ENCODE measurements at regions not wholly inside any gene's neighbourhood (a gene's known extent, or its start where the extent isn't known, plus 50 kb on each side); places are given as distances from the start of the nearest gene placed in this dataset.
"Not testable (repeated sequence)": the region's sequence is repeated elsewhere in the genome, so short reads cannot be mapped to it uniquely, and the experiment has no call there.

DNA sequence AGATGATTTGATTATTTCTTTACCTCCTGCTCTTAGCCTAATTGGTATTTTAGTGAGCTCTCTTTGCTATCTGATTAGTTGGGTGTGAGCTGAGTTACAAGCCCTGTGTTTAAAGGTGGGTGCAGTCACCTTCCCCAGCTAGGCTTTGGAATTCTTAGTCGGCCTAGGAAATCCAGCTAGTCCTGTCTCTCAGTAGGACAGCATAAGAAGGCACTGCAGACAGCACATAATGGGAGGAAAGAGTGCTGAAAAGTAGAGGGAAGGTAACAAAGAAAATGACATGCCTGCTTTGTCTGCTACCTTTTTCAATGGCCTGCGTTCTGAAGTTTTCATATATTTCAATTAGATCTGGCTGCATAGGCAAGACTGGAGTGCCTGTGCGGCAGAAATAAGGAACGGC, 1794.0 kb upstream of the CELF4 start:
- intact Hi-C loops (cut with micrococcal nuclease): no loop called here

DNA sequence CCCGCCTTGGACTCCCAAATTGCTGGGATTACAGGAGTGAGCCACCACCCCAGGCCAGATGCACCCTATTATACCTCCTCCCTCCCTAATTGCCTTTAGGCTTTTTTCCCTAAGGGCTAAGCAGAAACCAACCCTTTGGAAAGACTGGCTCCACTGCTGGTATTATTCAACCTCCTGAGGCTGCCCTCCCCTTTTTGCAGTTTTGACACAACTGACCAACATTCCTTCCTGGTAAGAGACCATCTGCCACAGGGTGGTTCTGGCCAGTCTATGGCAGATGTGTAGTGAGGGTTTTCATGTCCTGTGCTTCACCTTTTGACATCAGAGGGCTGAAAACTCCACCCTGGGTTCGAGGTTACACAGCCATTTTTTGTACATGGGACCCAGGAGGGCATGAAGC, 1785.3 kb upstream of the CELF4 start:
- intact Hi-C loops (cut with micrococcal nuclease): no loop called here

DNA sequence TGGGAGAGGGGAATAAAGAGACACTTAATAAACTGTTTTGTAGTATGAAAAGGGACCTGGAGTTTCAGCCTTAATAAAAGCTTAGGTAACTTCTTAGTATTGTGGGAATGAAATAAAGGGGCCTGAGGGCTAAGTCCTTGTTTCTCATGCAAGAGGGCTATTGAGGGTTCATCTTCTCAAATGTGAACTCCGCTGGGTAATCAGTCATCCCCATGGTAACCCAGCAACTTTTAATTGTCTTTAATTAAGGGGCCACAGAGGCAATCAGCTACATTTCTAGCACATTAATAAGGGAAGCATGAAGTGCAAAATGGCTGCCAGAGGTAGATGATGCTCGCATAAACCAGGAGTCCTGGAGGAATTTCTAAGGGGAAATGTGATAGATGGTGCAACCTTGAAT, 1784.2 kb upstream of the CELF4 start:
- intact Hi-C loops (cut with micrococcal nuclease): no loop called here

DNA sequence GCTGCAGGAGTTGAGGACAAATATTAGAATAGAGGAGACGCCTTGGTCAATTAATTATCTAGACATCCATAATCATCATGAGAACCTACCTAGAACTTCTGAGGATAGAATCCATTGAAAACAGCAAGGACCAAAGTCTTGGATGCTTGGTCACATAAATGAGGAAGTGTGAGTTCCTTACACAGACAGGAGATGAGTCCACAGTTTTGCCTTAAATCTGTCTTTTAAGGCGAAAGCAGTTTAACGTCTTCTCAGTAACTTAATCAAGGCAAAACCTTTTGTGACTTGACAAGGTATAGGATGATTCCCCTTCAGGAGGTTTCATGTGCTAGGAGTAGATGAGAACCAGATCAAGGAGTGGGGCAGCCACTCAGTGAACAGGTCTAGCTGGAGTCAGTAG, 1783.2 kb upstream of the CELF4 start:
- intact Hi-C loops (cut with micrococcal nuclease): no loop called here

DNA sequence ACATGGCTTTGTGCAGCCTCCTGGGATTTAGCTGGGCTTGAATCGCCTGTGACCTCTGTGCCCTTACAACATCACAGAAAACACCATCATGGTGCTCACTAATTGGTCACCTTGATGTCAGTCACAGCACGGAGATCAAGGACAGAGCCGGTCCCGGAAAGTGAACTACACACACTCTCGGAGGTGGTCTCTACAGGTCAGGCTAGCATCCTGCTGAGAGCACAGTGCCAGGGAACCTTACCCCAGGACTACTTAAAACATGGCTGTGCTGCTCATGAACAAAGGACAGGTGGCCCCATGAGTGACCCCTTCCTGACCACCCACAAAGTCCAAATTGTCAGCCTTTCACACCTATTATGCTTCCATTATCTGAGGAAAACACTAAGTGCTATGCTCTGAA, 1782.1 kb upstream of the CELF4 start:
- intact Hi-C loops (cut with micrococcal nuclease): no loop called here

DNA sequence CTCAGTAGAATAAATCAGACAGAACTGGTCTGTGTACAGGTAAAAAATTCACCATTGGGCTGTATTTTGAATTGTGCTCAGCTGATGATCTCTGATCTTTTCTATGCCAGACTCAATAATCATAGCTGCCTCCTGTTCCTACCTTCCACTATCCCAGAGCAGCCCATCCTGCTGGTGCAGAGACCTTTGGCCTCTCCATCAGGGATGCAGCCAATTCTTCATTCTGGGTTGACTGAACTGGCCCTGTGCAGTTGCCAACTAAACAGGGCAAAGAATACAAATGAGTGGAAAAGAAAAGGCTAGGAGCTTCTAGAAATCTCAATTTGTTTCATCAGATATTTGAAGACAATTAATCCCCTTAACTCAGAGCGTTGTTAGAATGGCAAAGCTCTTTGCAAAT, 1781.3 kb upstream of the CELF4 start:
- intact Hi-C loops (cut with micrococcal nuclease): no loop called here

DNA sequence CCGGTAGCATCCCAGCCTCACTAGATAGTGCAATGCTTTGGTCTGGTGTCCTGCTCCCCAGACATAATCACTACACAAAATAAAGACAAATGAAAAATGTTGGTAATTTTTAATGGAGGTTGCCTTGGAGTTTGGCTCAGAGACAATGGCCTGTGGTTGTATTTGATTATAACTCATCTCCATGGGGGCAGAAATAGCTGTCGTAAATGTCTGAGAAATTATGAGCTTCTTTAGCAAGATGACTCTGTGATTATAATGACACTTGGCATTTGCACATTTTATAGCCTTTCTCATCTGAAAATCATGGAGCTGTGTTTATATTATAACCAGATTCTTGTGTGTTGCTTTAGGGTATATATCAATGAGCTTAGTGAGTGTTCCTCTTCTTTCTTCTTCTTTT, 1779.7 kb upstream of the CELF4 start:
- intact Hi-C loops (cut with micrococcal nuclease): no loop called here

DNA sequence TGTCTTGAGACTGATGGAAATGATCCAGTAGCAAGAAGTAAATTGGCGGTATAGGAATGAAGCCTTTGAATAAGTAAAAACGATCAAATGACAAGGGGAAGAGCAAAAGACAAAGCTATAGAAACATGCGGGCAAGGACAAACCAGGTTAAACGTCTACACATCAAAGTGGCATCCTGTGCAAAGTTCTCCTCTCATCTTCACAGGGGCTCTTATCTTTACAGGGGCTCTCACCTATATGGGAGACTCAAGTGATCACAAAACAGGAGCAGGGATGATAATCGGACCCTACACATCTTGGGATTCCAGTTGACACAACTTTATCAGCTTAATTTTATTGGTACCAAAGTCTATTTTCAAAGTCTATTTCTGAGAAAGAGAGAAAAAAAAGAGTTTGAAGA, 1778.9 kb upstream of the CELF4 start:
- intact Hi-C loops (cut with micrococcal nuclease): no loop called here

DNA sequence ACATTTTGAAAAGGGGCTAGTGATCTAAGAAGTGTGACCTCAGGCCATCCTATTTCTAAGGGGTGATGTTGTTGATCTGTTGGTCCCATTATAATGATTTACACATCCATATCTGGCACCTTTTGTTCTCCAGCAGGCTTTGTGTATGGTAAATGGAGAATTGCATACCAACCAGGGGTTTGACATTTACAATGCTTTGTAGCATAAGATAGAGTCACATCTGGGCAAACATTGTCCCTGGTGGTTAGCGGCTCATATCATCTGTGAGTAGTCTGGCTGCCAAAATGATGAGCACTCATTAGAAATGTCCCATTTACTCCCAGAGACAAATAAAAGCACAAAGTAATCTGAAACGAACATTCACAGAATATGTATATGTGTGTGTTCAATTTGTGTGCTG, 1775.5 kb upstream of the CELF4 start:
- intact Hi-C loops (cut with micrococcal nuclease): no loop called here

DNA sequence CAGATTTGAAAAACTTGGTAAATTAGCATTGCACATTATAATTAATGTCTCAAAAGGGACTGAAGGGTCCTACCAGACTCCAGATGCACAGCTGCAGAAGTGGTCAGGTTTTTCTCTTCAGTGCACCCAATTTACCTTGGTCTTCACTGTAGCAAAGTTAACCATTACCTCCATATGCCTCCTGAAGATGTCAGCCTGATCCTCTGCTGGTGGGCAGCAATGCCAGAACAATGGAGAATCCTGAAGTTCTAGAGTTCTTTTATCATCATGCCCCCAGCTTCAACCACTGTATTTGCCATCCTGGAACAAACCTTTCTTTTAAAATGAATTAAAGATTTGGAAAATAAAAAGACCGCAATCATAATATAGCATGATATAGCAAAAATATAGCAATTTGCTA, 1774.8 kb upstream of the CELF4 start:
- intact Hi-C loops (cut with micrococcal nuclease): no loop called here

DNA sequence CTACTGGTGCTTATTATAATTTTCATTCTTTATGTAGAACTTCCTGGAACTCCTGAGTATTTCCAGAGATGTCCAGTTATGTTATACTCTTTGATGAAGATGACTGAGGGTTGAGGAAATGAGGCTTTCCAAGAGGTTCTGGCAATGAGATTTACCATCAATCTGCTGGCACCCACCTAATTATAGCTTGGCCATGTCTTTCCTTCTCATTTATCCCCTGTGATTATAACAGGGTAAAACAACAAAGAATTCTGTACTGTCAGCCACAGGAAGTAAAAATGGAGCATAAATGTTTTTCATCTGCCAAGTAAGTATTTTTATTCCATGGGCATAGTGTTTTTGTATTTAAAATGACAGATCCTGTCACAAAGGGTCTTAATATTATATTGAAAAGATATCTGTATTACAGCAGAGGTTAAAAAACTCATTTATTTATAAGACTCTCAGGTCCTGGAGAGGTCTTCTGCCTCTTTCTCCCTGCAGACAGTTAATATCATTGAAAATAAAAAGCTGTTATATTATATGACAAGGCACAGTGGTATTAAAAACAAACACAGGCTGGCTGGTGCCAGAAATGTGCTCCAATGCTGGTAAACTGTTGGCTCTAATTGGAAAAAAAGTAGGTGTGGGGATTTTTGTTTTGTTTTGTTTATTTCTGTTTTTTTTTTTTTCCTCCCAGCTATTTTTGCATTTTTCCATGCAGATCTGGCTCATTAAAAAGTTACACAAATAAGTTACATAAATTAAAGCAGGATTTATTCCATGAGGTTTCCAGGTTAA, 1764.1 kb upstream of the CELF4 start:
- intact Hi-C loops (cut with micrococcal nuclease): no loop called here

DNA sequence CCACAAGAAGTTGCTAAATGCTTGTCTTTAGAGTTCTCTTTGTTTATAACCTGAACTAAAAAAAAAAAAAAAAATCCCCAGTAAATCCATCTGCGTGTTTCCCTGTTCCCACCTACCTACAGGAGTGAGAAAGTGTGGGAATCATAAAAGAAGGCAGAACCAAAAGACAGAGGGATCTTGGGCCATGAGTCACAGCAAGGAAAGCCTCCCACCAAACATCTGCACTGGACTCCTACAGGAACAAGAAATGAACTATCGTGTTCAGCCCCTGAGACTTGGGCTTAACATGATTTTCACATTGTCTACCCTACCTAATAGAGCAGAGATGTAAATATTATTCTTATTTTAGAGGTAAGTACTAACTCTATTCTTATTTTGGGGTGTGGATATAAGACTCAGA, 1761.2 kb upstream of the CELF4 start:
- intact Hi-C loops (cut with micrococcal nuclease): no loop called here

DNA sequence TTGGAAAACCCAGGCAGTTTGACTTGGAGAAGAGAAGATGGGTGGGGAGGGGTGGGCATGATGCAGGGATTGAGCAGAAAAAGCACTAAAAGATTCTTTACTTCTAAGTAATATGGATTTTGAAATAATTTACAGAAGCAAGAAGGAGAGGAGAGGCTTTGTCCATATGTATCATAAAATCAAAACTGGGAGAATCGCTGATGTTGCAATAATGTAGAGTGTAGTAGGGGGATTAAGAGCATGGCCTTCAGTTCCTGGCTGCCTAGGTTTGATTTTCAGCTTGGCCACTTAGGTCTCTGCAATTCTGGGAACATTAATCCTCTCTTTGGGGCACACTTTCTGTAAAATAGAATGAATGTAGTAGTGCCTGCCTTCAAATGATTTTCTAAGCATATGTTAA, 1760.4 kb upstream of the CELF4 start:
- intact Hi-C loops (cut with micrococcal nuclease): no loop called here

DNA sequence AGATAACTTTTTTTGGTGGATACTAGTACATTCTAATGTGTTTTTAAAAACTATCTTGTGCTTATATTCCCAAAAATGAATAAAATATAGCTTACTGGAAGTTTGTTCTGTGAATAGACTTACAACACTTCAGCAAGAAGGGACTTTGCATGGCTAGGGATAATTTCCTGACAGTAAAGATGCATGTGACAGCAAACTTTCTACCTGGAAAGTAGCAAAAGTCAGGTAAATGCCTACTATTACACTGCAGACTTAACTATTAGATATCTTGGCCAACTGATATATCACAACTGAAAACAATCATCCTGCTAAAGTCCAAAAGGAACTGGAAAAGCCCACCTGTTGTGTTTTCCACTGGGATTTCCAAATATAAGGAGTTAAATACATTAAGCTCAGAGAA, 1753.5 kb upstream of the CELF4 start:
- intact Hi-C loops (cut with micrococcal nuclease): no loop called here

DNA sequence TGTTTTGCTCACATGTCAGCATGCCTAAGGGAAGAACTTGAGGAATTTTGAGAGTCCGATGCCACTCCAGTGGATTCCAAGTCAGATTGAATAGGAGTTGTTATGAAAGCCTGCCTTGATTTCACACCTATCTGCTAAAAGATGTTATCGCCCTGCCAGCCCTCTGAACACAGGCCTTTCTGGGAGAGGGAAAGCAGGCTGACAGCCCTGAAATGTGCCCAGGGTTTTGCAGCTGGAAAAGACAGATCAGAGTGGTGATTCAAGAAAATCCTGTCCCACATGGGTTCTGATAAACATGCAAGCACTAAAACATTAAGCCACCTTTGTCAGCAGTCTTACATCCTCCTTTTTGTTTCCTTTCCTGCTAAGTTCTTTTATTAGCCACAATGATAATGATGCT, 1752.9 kb upstream of the CELF4 start:
- intact Hi-C loops (cut with micrococcal nuclease): no loop called here

DNA sequence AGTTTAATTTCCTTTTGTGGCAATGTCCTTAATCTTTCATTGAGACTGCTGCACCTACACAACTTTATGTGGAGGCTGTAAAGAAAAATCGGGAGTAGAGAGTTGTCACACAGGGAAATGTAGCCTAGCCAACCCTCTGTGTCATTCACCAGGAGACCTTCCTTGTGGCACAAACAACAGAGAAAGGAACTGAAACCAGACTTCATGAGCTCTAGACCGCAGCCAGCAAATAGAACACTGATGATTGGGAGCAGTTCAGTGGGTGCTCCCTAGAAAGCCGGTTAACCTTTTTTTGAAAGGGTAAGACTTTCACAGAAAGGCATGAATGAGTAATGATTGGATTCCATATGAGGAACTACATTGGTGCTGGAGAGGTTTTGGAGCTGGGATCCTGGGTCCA, 1752.4 kb upstream of the CELF4 start:
- intact Hi-C loops (cut with micrococcal nuclease): no loop called here

DNA sequence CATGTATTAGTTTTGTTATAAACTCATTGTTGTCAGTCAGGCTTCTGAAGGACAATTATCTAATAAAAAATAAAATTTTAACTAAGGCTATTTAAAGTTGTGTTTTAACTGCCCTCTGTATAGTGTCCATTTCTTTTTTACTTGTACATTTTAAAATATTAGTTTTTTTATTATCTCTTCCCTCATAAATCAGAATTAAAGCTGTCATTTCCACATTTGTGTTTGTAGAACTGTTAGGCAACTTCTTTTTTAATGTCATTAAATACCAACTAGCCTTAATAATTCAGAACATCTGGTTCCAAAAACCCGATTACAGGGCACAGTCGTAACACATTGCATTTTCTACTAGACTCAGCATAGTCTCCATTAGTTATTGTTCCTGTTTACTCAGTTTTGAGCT, 1749.0 kb upstream of the CELF4 start:
- intact Hi-C loops (cut with micrococcal nuclease): no loop called here

DNA sequence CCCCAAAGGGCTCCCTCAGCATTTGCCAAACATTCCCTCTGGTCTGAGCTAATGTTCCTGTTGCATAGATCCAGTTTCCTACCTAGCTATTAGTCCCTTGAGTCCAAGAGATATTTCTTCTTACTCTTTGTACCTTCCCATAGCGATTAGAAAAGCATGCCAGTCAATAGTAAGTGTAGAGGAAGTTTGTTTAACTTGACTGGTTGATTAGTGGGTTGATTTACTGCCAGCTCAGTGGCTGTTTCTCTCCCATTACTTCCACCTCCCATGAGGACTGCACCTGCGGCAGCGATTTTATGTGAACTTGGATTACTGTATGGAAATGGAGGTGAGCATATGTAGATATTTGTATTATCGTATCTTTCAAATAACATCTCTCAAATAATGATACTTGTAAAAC, 1748.4 kb upstream of the CELF4 start:
- intact Hi-C loops (cut with micrococcal nuclease): no loop called here

DNA sequence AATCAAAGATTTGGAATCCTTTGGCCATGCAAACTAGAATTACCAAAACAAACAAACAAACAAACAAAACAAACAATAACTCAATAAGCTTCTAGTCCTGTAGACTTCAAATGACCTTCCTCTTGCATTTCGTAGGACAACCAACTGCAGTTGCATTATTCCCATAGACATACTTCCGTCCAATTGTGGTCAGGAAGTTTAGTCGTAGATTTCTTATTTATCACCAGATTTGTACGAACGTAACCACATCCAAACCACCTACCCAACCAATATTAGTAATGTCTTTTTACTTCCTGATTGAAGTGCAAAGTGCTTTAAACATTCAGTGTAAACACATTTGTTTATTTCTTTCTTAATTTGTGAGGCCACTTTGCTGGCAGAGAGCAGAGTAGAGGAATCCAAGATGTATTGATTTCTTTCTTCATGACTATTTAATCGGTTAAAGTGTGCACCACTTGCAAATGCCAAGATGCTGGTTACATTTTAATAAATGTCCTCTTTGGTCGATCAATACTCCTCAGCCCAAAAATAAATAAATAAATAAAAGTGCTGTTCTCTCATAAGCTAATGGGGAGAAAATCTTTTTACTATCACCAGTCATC, 1745.6 kb upstream of the CELF4 start:
- intact Hi-C loops (cut with micrococcal nuclease): no loop called here

DNA sequence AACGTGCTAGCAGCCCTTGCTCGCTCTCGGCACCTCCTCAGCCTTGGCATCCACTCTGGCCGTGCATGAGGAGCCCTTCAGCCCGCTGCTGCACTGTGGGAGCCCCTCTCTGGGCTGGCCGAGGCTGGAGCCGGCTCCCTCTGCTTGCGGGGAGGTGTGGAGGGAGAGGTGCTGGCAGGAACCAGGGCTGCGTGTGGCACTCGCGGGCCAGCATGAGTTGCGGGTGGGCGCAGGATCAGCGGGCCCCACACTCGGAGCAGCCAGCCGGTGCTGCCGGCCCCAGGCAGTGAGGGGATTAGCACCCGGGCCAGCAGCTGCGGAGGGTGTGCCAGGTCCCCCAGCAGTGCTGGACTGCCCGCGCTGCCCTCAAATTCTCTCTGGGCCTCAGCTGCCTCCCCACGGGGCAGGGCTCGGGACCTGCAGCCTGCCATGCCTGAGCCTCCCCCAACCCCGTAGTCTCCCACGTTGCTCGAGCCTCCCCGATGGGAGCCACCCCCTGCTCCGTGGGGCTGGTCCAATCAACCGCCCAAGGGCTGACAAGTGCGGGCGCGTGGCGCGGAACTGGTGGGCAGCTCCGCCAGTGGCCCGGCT, 1743.4 kb upstream of the CELF4 start:
- intact Hi-C loops (cut with micrococcal nuclease): not testable (repeated sequence)

DNA sequence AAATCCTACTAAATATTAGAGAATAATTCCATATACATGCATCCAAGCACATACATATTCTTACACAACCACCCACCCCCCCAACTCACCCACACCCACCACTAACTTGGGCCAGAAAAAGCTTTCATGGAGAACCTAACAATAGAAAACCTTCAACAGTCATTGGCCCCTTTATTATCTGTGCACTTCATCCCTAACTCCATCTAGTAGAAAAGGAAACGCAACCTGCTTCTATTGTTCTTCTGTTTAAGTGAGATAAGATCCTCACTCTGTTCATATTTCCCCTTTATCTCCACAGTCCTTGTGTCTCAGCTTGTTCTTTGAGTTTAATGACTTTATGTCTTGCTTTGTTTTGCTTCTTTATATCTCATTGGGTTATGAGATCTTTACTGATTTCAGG, 1740.2 kb upstream of the CELF4 start:
- intact Hi-C loops (cut with micrococcal nuclease): no loop called here

DNA sequence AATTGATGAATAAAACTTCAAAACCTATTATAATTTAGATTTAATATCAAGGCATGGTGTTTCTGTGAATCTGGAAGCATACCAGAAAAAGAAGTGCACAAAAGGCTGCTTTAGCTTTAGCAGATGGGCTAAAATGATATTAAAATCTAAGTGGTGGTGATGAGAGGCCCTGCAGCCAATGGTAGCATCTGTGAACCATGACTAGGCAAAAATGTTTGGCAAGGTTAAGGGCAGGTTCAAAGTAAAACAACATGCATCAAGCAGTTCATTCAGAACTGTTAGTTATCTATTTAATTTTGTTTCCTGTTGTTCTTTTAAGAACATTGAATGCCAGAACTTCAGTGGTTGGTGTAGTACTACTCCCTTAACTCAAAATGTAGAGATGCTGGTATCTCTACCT, 1736.9 kb upstream of the CELF4 start:
- intact Hi-C loops (cut with micrococcal nuclease): no loop called here

DNA sequence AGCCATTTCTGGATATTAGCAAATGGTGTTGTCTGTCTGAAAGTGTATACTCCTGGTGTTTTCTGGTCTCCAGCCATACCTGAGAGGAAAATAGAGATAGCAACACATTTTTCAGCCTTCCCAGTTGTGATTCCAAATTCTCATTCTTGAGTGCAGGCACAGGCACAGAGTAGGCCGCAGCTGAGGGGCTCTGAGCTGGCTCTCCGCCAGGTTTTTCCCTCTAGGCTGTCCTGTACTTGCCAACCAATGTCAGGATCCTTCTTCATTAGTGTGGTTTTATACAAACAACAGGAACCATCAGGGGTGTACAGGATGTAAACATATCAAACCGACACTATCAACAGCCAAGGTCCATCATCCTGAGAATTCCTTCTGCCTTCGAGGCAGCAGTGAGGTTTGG, 1733.6 kb upstream of the CELF4 start:
- intact Hi-C loops (cut with micrococcal nuclease): no loop called here
